Endothelial cell (in vitro differentiated cells): ENCODE measurements at regions not wholly inside any gene's neighbourhood (a gene's known extent, or its start where the extent isn't known, plus 50 kb on each side); places are given as distances from the start of the nearest gene placed in this dataset.

Source experiments
- DNase-seq: peaks from one replicate; pipeline ENCODE4 v3.0.0; 2021; ENCODE audit warnings: low spot score
- H3K27ac Mint-ChIP-seq: one replicate; pipeline ENCODE4 v1.8.0; 2021; ENCODE audit warnings: mixed read lengths, inconsistent platforms; ENCODE audit not compliant: unreplicated experiment
- H3K27me3 Mint-ChIP-seq: one replicate; pipeline ENCODE4 v1.8.0; 2021; ENCODE audit warnings: mild to moderate bottlenecking, moderate library complexity, mixed read lengths, inconsistent platforms; ENCODE audit not compliant: unreplicated experiment
- H3K36me3 Mint-ChIP-seq: one replicate; pipeline ENCODE4 v1.8.0; 2021; ENCODE audit warnings: mild to moderate bottlenecking, low read depth, mixed read lengths, inconsistent platforms; ENCODE audit not compliant: unreplicated experiment
- H3K4me1 Mint-ChIP-seq: one replicate; pipeline ENCODE4 v1.8.0; 2021; ENCODE audit warnings: mild to moderate bottlenecking, mixed read lengths, inconsistent platforms; ENCODE audit not compliant: unreplicated experiment
- H3K4me3 Mint-ChIP-seq: one replicate; pipeline ENCODE4 v1.8.0; 2021; ENCODE audit warnings: mild to moderate bottlenecking, mixed read lengths, inconsistent platforms; ENCODE audit not compliant: unreplicated experiment
- H3K9me3 Mint-ChIP-seq: one replicate; pipeline ENCODE4 v1.8.0; 2021; ENCODE audit warnings: mixed read lengths, inconsistent platforms; ENCODE audit not compliant: unreplicated experiment
- TF ChIP-seq, protein P1 (sequence below): fragments of 200-600 bp; sonication (generic); IDR thresholded peaks from one replicate; pipeline ENCODE4 v1.5.0; 2021; ENCODE audit warnings: antibody characterized with exemption; ENCODE audit not compliant: unreplicated experiment

- H3K36me3 Mint-ChIP-seq: no peaks in the 10 kb centered on the region
- H3K9me3 Mint-ChIP-seq: no peaks in the 10 kb centered on the region
- no peak overlapping the region for H3K27ac Mint-ChIP-seq
- peaks cover 5% of the 10 kb centered on the region for H3K4me1 Mint-ChIP-seq
- TF ChIP-seq, protein P1, sequence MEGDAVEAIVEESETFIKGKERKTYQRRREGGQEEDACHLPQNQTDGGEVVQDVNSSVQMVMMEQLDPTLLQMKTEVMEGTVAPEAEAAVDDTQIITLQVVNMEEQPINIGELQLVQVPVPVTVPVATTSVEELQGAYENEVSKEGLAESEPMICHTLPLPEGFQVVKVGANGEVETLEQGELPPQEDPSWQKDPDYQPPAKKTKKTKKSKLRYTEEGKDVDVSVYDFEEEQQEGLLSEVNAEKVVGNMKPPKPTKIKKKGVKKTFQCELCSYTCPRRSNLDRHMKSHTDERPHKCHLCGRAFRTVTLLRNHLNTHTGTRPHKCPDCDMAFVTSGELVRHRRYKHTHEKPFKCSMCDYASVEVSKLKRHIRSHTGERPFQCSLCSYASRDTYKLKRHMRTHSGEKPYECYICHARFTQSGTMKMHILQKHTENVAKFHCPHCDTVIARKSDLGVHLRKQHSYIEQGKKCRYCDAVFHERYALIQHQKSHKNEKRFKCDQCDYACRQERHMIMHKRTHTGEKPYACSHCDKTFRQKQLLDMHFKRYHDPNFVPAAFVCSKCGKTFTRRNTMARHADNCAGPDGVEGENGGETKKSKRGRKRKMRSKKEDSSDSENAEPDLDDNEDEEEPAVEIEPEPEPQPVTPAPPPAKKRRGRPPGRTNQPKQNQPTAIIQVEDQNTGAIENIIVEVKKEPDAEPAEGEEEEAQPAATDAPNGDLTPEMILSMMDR: no peak
- DNase-seq: no peak
- no peak overlapping the region for H3K4me3 Mint-ChIP-seq
- peaks cover 2% of the 10 kb centered on the region for H3K27me3 Mint-ChIP-seq
Measured at GRCh38 chr6:44531442-44532015, 144.0 kb downstream of the CDC5L start.

DNA sequence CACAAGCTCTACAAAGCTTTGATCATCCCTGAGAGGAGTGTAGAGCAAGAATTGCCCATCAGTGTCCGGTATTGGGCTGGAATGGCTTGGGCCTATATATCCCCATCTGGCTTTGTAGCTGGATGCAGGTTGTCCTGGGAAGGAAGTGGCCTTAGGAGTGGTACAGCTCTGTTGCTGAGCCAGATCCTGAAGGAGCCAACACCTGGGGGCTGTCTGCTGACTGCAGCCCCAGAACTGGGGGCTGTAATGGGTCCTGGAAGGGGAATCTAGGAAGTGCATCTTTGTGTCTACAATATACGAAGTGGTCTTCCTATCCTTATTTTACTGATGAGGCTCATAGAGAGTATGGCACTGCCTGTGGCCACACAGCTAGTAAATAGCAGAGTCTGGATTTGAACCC is 145.9 kb downstream of the CDC5L start:
- H3K9me3 Mint-ChIP-seq: no peaks in the 10 kb centered on the region
- peaks cover 2% of the 10 kb centered on the region for H3K27me3 Mint-ChIP-seq
- peaks cover 3% of the 10 kb centered on the region for H3K4me1 Mint-ChIP-seq
- TF ChIP-seq, protein P1: no peak
- DNase-seq: no peak
- H3K4me3 Mint-ChIP-seq: no peak overlapping the region
- H3K36me3 Mint-ChIP-seq: no peaks in the 10 kb centered on the region
- H3K27ac Mint-ChIP-seq: no peak overlapping the region

GRCh38 chr6:44534291-44534690 is 146.8 kb downstream of the CDC5L start:
- no peak for DNase-seq
- Mint-ChIP-seq H3K27me3 (peaks cover 2% of the 10 kb centered on the region), H3K36me3 (no peaks in the 10 kb centered on the region), H3K9me3 (no peaks in the 10 kb centered on the region), H3K4me1 (no peaks in the 10 kb centered on the region), H3K27ac (no peak overlapping the region), H3K4me3 (no peak overlapping the region)
- TF ChIP-seq, protein P1: no peak

DNA sequence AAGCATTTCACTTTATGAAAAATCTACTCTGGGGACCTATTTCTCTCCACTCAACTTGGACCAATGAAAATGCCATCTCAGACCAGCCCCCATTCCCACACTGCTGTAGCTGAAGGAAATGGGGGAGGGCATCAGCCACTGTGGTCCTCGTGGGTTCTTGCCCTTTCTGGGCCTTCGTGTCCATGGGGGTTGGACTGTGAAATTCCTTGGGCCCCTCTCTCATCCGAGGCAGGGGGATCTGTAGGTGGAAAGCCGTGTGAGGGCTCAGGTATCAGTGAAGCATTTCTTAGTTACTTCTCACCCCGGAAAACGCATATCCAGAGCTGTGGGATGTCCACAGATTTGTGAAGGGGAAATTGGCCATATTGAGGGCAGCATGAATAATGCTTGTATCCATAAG is 147.9 kb downstream of the CDC5L start:
- peaks cover 2% of the 10 kb centered on the region for H3K27me3 Mint-ChIP-seq
- no peaks in the 10 kb centered on the region for H3K4me1 Mint-ChIP-seq
- H3K27ac Mint-ChIP-seq: no peak overlapping the region
- H3K9me3 Mint-ChIP-seq: no peaks in the 10 kb centered on the region
- no peaks in the 10 kb centered on the region for H3K36me3 Mint-ChIP-seq
- H3K4me3 Mint-ChIP-seq: no peak overlapping the region
- no peak for DNase-seq
- TF ChIP-seq, protein P1: no peak

- TF ChIP-seq, protein P1: no peak
- H3K4me3 Mint-ChIP-seq: no peak overlapping the region
- no peaks in the 10 kb centered on the region for H3K9me3 Mint-ChIP-seq
- H3K36me3 Mint-ChIP-seq: no peaks in the 10 kb centered on the region
- no peak overlapping the region for H3K27ac Mint-ChIP-seq
- no peak for DNase-seq
- H3K4me1 Mint-ChIP-seq: no peaks in the 10 kb centered on the region
- H3K27me3 Mint-ChIP-seq: peaks cover 2% of the 10 kb centered on the region
Measured at GRCh38 chr6:44535967-44536366, 148.5 kb downstream of the CDC5L start.
